Right lobe of liver (tissue), 4 donors: ENCODE measurements at regions not wholly inside any gene's neighbourhood (a gene's known extent, or its start where the extent isn't known, plus 50 kb on each side); places are given as distances from the start of the nearest gene placed in this dataset.

Experiments used
- POLR2A ChIP-seq: fragments of 450-650 bp; IDR thresholded peaks from one replicate; pipeline ENCODE4 v1.6.1; 2017; ENCODE audit warnings: antibody characterized with exemption, mild to moderate bottlenecking
- TF ChIP-seq, protein P1 (sequence below), 4 donors: fragments of 200-600 bp in 3 of 4; fragments of 450-650 bp in 1 of 4; IDR thresholded peaks; one replicate each; pipeline versions ENCODE4 v1.5.1 to v1.8.0; 2016 to 2022; ENCODE audit warnings: antibody characterized with exemption in 4 of 4, mild to moderate bottlenecking in 2 of 4
- donor health status: DM: no; HTN: no; CAD: no.
- donor health status: DM: no; HTN: no; CAD: no.
- donor health status: DM: no; HTN: yes; CAD: no.

DNA sequence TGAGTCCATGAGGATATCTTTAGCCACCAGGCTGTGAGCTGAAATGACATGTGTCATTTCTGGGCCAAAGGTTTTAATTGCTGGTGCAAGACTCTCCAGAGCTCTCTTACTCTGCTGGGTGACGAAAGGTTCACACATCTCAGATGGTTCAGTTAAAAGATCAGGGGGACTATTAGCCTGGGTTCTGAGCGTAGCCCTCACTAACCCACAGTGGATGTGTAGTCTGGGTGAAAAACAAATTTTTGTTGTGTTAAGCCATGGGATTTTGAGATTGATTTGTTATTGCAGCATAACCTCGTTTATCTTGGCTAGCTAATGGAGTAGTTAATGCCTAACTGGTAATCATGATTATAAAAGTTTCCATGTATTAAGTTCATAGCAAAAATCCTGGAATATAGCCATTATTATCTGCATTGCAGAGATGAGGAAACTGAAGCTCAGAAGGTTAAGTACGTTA lies 251.5 kb downstream of the RMST start:
- TF ChIP-seq, protein P1, sequence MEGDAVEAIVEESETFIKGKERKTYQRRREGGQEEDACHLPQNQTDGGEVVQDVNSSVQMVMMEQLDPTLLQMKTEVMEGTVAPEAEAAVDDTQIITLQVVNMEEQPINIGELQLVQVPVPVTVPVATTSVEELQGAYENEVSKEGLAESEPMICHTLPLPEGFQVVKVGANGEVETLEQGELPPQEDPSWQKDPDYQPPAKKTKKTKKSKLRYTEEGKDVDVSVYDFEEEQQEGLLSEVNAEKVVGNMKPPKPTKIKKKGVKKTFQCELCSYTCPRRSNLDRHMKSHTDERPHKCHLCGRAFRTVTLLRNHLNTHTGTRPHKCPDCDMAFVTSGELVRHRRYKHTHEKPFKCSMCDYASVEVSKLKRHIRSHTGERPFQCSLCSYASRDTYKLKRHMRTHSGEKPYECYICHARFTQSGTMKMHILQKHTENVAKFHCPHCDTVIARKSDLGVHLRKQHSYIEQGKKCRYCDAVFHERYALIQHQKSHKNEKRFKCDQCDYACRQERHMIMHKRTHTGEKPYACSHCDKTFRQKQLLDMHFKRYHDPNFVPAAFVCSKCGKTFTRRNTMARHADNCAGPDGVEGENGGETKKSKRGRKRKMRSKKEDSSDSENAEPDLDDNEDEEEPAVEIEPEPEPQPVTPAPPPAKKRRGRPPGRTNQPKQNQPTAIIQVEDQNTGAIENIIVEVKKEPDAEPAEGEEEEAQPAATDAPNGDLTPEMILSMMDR (IDR thresholded peaks at IDR 0.05), result no peak
- TF ChIP-seq POLR2A, result no peak
